ENCODE measurements at regions not wholly inside any gene's neighbourhood (a gene's known extent, or its start where the extent isn't known, plus 50 kb on each side); places are given as distances from the start of the nearest gene placed in this dataset.

DNA sequence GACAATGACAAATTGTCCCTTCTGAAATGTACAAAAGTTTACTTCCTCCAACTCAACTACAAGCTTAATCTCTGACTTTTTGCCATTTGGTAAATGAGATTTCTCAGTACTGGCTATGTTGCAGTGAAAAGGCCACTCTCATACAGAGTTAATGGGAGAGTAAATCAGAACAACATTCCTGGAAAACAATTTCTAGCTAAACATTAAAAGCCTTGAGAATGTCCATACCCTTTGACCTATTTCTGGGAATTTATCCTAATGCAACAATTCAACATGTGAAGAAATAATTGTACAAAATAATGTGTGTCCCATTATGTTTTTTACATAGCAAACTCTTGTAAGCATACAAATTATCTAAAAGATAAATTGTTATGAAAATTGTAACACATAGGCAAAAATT lies 56.3 kb upstream of the SPEF2 start:
- TF ChIP-seq CTCF (IDR thresholded peaks at IDR 0.05) (no peak), EP300 (IDR thresholded peaks at IDR 0.05) (no peak)

Measured in suprapubic skin (tissue), 3 donors.